ENCODE measurements at regions not wholly inside any gene's neighbourhood (a gene's known extent, or its start where the extent isn't known, plus 50 kb on each side); places are given as distances from the start of the nearest gene placed in this dataset.
A peak's percentile ranks its signal among the peaks of the same experiment; 100 is the strongest.

DNA sequence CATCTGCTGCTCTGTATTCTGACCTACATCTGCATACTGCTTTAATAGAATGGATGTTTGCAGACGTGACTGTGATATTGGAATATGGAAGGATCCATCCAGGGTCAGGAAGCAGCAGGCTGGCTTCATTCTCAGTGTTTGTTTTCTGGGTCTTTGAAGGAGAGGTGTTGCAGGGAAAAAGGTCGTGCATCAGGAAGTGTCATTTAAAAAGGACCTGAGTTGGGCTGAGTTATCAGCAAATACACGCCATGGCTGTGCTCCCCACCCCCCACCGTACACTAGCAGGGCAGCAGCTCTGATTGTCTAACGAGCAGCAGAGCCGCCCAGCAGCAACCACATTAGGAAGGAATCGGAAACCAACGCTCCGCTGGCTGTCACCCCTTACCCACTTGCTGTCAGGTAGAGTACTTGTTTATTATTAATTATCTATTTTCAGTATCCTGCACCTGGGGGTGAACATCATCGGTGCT lies 63.1 kb upstream of the STEAP1B start:
- DNase-seq (ENCODE audit: low read depth in 2 of 2), result no peak

GRCh38 chr7:22561895-22562593 lies 62.1 kb upstream of the STEAP1B start:
- no peak for DNase-seq (ENCODE audit: low read depth in 2 of 2)

DNA sequence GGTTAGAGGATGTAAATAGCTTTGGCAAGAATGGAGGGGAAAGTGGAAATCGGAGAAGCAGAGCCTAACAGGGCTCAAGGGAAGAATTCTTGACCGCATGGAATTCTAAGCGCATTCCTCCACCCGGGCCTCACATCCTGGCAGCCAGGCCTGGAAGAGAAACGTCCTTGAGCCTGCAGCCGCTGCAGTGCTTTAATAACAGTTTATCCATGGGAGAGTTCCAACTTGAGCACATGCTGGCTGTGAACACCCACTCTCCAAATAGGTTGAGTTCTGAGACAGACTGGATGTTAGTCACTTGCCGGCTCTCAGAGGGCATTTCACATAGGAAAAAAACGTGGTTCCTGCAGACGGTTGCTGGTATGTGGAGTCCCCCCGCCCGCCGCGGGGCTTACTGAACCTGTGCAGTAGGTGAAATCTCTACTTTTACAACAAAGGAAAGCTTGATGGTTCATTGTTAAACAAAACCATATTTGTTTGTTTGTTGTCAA lies 61.4 kb upstream of the STEAP1B start:
- DNase-seq (ENCODE audit: low read depth in 2 of 2), result no peak

DNA sequence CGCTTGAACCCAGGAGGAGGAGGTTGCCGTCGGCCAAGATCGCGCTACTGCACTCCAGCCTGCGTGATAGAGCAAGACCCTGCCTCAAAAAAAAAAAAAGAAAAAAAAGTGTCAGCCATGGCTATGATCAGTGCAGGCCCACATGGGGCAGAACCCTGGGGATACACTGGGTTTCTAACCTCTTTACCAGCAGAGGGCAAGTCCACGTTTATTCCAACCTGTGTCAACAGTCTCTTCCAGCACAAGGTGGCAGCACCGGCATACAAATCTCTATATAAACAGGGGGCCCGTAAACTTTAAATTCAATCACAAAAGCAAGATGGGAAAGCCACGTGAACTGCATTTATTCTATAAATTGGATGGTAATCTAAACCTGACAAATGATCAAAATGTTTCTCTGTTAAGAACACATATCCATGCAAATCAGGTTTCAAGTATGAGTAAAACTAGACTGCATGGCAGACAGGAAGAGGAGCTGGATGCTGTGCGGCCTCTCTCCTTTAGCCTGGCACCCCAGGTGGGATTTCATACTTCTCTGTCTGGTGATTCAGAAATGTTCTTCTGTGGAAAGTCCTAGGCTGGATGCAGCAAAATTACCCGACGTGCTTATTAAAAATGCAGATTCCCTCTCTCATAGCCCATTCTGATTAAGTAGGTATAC lies 60.0 kb upstream of the STEAP1B start:
- DNase-seq (ENCODE audit: low read depth in 2 of 2), result peak; percentile 54 to 63

DNA sequence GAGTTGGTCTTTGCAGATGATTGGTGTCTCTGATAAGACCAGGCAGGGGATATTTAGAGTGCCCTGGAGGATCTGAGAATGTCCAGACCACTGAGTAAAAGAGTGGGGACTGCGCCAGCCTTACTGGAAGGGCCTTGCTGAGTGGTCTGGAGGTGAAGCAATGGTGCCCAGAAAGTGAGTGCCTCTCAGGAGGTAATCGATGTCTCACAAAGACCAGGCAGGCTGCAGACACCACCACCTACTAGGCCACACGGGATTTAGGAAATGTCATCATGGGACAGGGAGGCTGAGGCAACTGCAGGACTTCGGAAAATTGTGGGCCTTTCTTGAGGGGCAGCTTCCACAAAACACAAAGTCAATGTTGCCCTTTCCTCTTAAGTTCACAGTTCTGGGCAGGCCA lies 57.2 kb upstream of the STEAP1B start:
- no peak for DNase-seq (ENCODE audit: low read depth in 2 of 2)

DNA sequence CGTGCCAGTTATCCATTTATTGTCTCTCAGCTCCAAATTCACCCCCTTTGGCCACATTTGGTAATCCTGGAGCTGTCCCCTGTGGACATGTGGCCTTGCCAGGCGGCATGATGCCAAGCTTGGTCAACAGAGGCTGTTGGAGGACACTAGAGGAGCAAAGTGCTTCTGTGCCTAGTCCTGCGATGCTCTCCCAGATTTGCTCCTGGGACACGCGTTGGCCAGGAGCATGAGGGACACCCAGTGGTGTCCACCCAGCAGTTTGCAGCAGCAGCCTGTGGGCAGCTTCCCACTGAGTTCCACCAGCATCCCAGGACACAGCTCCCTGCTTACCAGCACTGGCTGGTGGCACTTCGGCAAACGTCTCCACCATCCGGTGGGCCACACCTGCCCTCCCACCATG lies 55.5 kb upstream of the STEAP1B start:
- no peak for DNase-seq (ENCODE audit: low read depth in 2 of 2)

DNA sequence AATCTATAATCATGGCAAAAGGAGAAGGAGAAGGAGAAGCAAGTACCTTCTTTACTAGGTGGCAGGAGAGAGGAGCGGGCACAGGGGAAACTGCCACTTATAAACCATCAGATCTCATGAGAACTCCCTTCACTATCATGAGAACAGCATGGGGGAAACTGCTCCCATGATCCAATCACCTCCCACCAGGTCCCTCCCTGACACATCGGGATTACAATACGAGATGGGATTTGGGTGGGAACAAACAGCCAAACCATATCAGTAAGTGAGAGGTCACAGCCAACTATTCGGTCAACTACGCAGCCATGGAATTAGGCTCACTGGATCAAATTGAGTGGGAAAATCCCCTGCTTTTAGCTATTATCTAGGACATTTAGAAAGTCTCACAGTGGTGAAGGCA lies 54.2 kb upstream of the STEAP1B start:
- DNase-seq (ENCODE audit: low read depth in 2 of 2), result no peak

GRCh38 chr7:22551768-22552513 lies 52.0 kb upstream of the STEAP1B start:
- no peak for DNase-seq (ENCODE audit: low read depth in 2 of 2)

DNA sequence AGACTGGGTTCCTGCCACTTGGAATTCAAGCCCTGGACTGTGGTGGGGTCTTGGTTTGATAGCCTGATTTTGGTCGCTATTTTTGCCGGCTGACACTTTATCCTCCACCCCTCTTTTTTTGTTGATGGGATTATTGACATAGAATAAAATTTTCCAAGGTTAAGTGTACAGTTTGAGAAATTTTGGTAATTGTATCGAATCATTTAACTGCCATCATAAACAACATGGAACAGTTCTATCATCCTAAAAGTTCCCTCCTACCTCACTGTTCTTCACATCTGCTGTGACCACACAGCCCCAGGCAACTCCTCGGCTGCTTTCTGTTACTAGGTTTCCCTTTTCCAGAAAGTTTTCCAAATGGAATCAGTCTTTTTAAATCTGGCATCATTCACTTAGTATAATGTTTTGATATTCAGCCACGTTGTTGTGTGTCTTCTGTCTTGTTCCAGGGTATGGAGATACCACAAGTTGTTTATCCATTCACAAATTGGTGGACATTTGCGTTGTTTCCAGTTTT lies 50.6 kb upstream of the STEAP1B start:
- DNase-seq (ENCODE audit: low read depth in 2 of 2), result no peak

- DNase-seq (ENCODE audit: low read depth in 2 of 2), result no peak
Measured at GRCh38 chr7:22549667-22550513, 49.9 kb upstream of the STEAP1B start.
